Left colon (tissue), 2 donors: ENCODE measurements at regions not wholly inside any gene's neighbourhood (a gene's known extent, or its start where the extent isn't known, plus 50 kb on each side); places are given as distances from the start of the nearest gene placed in this dataset.

Source experiments
- ATAC-seq: fragments of 200-7000 bp; cut with Tn5 transposase; one replicate; pipeline ENCODE4 v1.9.1; 2020; ENCODE audit warnings: mild to moderate bottlenecking, moderate library complexity
- DNase-seq, 2 donors: peaks; one replicate each; pipeline ENCODE4 v3.0.0-alpha.2; 2020
- intact Hi-C, 2 donors: fragments of 100-400 bp; cut with DNase I in 1 of 2; cut with micrococcal nuclease in 1 of 2; formaldehyde crosslinking; loops; one replicate each; pipeline versions ENCODE4 v1.11.2 to v1.14.0; 2022; cut with DNase I, micrococcal nuclease
- donor health status: DM: no; HTN: no; CAD: no.
- donor health status: DM: yes; HTN: yes; CAD: no.

GRCh38 chr13:21813110-21813509 lies 142.2 kb downstream of the FGF9 start:
- DNase-seq, result no peak
- intact Hi-C loops, result no loop called here
- ATAC-seq, result no peak

DNA sequence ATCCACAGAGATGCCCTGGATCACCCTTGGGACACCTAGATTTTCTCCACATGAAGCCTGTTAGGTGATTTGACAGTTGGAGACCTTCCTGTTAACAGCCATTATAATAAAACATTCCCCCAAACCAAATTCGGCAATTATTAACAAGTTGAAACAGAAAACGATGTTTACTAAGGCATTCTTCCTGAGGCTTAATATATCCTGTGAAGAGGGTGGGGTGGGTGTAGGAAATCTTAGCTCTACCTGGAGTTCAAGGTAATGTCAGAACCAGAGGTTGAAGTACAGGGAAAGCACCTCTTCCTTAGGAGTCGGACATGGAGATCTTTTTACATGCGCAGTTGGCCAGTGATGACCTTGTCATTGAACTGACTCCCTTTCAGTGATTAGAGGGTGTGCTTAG lies 143.0 kb downstream of the FGF9 start:
- DNase-seq, result no peak
- intact Hi-C loops, result no loop called here
- ATAC-seq, result peak; percentile 34

DNA sequence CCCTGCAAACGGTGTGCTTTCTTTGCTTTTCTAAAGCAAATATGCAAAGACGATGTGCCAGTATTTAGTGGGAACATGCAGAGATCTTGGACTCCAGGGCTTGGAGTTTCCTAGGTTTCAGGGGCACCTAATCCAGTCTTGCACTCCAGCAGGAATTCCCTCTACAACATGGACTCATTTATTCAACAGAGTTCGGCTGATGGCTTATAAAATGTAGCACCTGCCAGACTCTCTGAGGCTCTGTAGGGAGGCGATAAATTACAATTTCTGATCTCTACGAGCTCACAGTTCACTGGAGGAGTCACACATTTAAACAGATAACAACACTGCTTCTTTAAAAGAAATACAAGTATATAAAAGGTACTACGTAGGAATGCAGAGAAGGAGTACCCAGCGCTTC lies 143.7 kb downstream of the FGF9 start:
- no peak for DNase-seq
- ATAC-seq, result no peak
- intact Hi-C loops, result no loop called here

GRCh38 chr13:21817878-21818277 lies 147.0 kb downstream of the FGF9 start:
- no peak for DNase-seq
- ATAC-seq, result no peak
- intact Hi-C loops, result no loop called here

DNA sequence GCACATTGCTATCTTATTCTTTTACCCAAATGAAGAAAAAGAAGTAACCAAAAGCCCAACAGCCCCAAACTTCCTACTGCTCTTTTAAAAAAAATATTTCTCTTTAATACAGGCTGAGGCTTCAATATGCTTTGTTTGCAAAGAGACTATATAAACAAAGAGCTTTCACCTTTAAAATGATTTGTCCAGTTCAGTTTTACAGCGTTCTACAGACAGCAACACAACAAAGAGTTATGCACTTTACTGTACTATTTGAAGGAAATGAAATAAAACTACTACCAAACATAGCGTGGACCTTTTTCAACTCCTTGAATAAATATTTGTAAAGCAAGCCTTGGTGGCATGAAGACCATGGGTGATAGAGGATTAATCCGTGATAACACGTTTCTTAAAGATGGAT lies 151.2 kb downstream of the FGF9 start:
- intact Hi-C loops, result no loop called here
- ATAC-seq (peak; percentile 54), DNase-seq (no peak)

- intact Hi-C loops, result no loop called here
- no peak for DNase-seq
- no peak for ATAC-seq
Observed at GRCh38 chr13:21823416-21823815, 152.5 kb downstream of the FGF9 start.

GRCh38 chr13:21823949-21824348 lies 153.1 kb downstream of the FGF9 start:
- intact Hi-C loops, result no loop called here

DNA sequence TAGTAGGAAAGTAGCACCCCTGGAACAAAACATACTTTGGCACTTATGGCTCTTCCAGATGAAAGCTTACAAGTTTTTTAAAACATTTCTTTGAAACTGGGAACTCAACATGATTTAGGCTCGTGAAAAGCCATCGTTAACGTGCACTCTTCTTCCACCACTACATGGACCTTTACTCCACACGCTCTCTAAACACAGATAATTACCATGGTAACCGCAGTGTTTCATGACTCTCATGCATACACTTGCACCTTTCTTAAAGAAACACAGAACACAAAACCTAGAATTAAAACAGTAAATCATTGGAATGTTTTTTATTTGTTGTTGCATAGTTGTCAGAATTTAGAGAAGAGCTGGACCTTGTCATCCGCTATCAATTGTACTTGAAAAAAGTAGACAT lies 154.3 kb downstream of the FGF9 start:
- intact Hi-C loops, result no loop called here
- peak; percentile 96 for ATAC-seq
- DNase-seq, result no peak

More at GRCh38 chr13:21823949-21824348, 153.1 kb downstream of the FGF9 start:
- DNase-seq (no peak), ATAC-seq (no peak)

DNA sequence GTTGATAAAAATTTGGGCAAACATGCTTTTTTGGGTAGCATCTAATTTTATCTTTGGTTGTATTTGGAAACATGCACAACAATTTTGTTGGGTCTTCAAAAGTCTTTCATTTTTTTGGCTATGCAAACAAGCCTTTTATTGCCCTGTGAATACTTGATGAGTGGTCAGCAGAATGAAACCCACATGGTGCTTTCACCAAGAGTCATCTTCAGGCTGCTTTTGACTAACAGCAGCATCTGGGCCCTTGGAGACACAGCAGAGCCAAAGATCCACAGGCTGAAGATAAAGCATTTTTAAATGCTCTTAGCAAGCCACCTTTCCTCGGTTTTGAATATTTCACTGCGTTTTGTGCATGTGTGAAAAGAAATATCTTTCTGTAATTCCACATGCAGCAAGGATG lies 154.9 kb downstream of the FGF9 start:
- ATAC-seq, result no peak
- DNase-seq, result no peak
- intact Hi-C loops, result no loop called here

GRCh38 chr13:21826214-21827015 lies 155.5 kb downstream of the FGF9 start:
- intact Hi-C loops, result no loop called here
- no peak for ATAC-seq
- no peak for DNase-seq

DNA sequence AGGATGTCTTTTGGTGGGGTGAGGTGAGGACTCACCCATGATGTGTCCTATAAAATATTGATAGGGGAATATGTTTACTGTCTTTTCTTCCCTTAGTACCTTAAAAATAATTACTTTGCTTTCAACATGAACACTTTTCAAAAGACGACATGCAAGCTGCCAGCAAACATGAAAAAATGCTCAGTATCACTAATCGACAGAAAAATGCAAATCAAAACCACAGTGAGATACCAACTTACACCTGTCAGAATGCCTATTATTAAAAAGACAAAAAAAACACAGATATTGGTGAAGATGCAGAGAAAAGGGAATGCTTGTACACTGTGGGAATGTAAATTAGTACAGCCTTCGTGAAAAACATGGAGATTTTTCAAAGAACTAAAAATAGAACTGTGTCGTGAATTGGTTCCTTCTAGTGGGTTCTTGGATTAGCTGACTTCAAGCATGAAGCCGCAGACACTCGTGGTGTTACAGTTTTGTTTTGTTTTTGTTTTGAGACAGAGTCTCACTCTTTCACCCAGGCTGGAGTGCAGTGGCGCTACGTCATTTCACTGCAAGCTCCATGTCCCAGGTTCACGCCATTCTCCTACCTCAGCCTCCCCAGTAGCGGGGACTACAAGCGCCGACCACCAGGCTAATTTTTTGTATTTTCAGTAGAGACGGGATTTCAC lies 160.9 kb downstream of the FGF9 start:
- intact Hi-C loops, result no loop called here
- no peak for ATAC-seq
- no peak for DNase-seq

GRCh38 chr13:21833921-21834320 lies 163.0 kb downstream of the FGF9 start:
- intact Hi-C loops, result no loop called here
- ATAC-seq (no peak), DNase-seq (no peak)

DNA sequence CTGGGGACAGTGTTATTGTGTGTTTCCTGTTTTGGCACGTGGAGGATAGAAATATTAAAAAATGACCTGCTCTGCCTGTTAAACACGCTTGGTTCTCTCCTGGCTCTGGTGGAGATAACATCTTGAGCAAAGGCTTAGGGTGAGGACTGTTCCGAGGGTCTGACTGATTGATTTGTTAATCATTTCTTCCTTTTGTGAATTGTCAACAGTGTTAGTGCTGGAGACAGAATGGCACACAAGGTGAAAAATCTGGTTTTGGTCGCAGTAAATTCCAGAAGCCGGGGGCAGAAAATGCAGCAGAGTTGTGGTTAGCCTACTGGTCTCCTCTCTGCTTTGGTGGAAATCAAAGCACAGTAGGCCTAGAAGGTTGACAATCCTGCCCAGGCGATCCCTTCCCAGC lies 163.6 kb downstream of the FGF9 start:
- intact Hi-C loops, result no loop called here
- DNase-seq (no peak), ATAC-seq (no peak)

DNA sequence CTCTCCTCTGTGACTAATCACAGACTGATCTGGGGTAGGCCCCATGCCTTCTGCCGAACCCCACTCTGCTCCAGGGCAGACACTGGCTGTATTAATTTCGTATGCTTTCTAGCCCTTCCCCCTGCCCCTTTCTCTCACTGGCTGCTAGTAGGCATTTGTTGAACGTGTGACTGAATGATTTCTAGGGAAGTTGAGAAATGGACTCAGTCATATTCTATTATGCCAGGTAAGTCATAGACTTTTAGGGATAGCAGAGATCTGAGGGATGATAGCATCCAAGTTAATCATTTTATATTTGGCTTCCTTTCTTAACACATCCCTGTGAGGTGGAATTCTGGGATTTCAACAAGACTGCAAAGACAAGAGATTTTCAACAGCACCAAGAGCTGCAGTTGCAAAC lies 166.4 kb downstream of the FGF9 start:
- DNase-seq, result no peak
- ATAC-seq, result peak; percentile 10
- intact Hi-C loops, result no loop called here

GRCh38 chr13:21837841-21838551 lies 167.1 kb downstream of the FGF9 start:
- peak; percentile 95 for ATAC-seq
- intact Hi-C loops, result no loop called here

DNA sequence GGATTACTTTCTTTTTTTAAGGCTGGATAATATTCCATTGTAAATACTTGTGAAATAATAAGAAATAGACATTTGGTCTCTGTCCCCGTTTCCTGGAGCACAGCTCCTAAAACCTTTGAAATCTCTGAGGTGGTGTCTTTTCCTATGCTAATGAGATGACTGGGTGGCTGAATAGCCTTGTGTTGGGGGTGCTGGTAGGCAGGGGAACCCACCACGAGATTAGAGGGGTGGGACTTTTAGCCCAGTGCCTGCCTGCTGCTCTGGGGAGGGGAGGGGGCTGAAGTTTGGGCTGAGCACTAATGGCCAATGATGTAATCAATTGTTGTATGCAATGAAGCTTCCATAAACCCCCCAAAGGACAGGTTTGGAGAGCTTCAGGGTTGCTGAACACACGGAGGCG lies 175.7 kb downstream of the FGF9 start:
- ATAC-seq, result no peak
- intact Hi-C loops, result no loop called here
- no peak for DNase-seq

More at GRCh38 chr13:21837841-21838551, 167.1 kb downstream of the FGF9 start:
- DNase-seq, result no peak

- ATAC-seq (peak; percentile 81), DNase-seq (no peak)
- intact Hi-C loops, result no loop called here
Observed at GRCh38 chr13:21849323-21849722, 178.4 kb downstream of the FGF9 start.

- intact Hi-C loops, result no loop called here
- ATAC-seq, result no peak
- no peak for DNase-seq
Observed at GRCh38 chr13:21850013-21851006, 179.4 kb downstream of the FGF9 start.

- intact Hi-C loops, result no loop called here
- DNase-seq (no peak), ATAC-seq (no peak)
Observed at GRCh38 chr13:21852043-21852442, 181.2 kb downstream of the FGF9 start.
